ENCODE measurements at regions not wholly inside any gene's neighbourhood (a gene's known extent, or its start where the extent isn't known, plus 50 kb on each side); places are given as distances from the start of the nearest gene placed in this dataset.
"Not testable (repeated sequence)": the region's sequence is repeated elsewhere in the genome, so short reads cannot be mapped to it uniquely, and the experiment has no call there.

GRCh38 chr15:20100604-20101270 lies 440.9 kb downstream of the GOLGA6L6 start:
- not testable (repeated sequence) for TF ChIP-seq EZH2 (IDR thresholded peaks at IDR 0.05; ENCODE audit: low read depth); CTCF (conservative IDR thresholded peaks at IDR 0.05)
